HG03196 (cell line): ENCODE measurements at regions not wholly inside any gene's neighbourhood (a gene's known extent, or its start where the extent isn't known, plus 50 kb on each side); places are given as distances from the start of the nearest gene placed in this dataset.
"Not testable (repeated sequence)": the region's sequence is repeated elsewhere in the genome, so short reads cannot be mapped to it uniquely, and the experiment has no call there.

Experiments
- ATAC-seq: cut with Tn5 transposase; IDR thresholded peaks from one replicate; pipeline ENCODE4 v1.9.1; 2021; ENCODE audit not compliant: unreplicated experiment

GRCh38 chr12:19763488-19763887 is 324.2 kb downstream of the AEBP2 start:
- ATAC-seq, result no peak

GRCh38 chr12:19764408-19764807 is 325.1 kb downstream of the AEBP2 start:
- ATAC-seq, result no peak

DNA sequence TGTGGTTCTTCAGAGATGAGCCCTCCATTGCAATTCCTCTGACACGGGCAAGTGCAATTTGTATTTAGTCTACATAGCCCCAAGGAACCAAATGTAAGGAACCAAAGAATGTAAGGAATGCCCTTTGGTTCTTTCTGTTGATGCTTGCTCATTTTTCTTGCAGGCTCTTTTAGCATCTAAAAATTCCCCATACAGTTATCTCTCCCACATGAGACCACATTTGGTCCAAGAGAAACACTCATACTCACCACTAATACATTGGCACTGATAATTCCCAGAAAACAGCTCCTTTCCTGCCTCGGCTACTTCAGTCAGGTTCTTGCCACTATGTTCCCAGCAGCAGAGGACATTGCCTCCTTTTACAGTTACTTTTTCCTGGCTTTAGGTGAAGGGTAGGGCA is 332.6 kb downstream of the AEBP2 start:
- ATAC-seq, result no peak

- ATAC-seq, result no peak
Measured at GRCh38 chr12:19772776-19773175, 333.5 kb downstream of the AEBP2 start.

DNA sequence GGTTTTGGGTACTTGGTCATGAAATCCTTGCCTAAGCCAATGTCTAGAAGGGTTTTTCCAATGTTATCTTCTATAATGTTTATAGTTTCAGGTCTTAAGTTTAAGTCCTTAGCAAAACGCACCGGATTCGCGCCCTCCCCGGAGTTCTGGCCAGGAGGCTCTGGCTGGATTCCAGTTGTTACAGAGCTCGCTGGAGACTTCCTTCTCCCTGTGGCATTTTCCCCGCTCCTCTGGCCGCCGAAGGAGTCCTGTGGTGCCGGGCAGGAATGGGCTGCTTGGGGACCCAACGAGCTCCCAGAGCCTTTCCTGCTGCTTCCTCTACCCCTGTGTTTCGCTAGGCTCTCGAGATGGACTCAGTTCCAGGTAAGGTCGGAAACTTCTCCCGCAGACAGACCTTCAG is 335.9 kb downstream of the AEBP2 start:
- no peak for ATAC-seq

- not testable (repeated sequence) for ATAC-seq
Measured at GRCh38 chr12:19775976-19776375, 336.7 kb downstream of the AEBP2 start.

DNA sequence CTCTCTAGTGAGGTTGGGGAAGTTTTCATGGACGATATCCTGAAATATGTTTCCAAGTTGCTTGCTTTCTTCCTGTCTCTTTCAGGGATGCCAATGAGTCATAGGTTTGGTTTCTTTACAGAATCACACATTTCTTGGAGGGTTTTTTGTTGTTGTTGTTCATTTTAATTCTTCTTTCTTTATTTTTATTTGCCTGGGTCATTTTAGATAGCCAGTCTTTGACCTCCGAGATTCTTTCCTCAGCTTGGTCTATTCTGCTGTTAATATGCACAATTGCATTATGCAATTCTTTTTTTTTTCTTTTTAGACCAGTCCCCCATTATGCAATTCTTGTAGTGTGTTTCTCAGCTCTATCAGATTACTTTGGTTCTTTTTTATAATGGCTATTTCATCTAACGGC is 338.9 kb downstream of the AEBP2 start:
- no peak for ATAC-seq

GRCh38 chr12:19778797-19779196 is 339.5 kb downstream of the AEBP2 start:
- ATAC-seq, result no peak

DNA sequence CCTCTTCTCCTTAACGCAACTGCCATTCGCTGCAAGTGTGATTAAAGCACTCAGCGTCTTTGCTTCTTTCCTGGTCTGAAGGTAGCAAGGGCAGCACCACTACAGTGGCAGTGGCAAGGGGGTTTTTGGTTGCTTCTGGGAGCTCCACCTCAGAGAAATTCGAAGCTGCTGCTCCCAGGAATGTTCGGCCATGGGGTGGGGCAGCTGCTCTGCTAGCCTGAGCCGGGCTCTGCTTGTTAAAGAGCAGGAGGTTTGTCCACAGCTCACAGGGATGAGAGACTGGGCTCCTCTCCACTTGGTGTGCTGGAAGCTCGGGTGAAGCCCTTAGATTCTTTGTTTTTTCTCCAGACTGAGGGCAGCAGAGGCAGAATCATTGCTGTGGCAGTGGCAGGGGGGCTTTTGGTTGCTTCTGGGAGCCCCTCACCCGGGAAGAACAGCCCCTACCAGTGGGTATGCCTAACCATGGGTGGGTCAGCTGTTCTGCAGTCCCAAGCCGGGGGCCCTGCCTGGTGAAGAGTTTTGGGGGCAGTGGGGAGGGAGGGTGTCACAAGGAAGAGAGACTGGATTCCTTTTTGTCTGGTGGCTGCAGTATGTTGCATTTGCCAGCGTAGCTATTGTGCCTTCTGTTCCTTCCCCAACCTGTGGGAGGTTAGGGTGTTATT is 340.2 kb downstream of the AEBP2 start:
- ATAC-seq, result no peak

GRCh38 chr12:19780460-19780859 is 341.2 kb downstream of the AEBP2 start:
- no peak for ATAC-seq

DNA sequence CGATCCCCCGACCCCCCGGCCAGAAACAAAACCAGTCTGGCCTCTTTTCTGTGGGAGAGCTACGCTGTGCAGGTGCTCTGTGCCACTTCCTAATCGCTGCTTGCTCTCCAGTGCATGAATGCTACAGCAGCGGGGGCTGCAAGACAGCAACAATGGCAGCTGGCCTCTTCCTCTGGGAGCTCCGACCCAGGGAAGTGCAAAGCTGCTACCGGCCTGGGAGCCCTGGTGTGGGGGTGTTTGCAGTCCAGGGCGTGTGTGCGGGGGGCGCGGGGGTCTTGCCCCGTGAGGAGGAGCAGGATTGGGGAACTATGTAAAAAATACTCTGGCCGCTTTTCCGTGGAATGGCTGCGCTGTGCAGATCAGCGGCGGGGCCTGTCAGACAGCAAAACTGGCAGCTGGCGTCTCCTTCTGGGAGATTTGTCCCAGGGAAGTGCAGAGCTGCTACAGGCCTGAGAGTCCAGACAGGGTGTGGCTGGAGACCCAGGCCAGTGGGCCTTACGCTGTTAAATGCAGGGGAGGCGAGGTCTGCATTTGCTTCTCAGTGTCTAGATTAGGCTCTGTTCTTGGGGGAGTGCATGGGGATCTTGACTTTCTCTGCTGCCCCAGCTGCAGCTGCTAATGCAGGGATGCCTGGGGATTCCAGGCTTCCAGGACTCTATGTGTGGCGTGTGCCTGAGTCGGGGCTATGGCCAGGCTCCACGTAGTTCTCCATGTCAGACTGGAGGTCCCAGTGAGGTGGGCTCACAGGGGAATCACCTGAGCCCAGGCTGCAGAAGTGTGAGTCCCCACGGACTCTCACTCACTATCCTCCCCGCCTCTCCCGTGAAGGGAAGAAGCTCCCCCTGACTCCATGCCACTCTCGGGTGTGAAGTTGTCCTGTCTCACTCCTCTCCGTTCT is 344.5 kb downstream of the AEBP2 start:
- ATAC-seq, result no peak

- ATAC-seq, result no peak
Measured at GRCh38 chr12:19792028-19792427, 352.7 kb downstream of the AEBP2 start.

- ATAC-seq, result no peak
Measured at GRCh38 chr12:19794116-19794515, 354.8 kb downstream of the AEBP2 start.

DNA sequence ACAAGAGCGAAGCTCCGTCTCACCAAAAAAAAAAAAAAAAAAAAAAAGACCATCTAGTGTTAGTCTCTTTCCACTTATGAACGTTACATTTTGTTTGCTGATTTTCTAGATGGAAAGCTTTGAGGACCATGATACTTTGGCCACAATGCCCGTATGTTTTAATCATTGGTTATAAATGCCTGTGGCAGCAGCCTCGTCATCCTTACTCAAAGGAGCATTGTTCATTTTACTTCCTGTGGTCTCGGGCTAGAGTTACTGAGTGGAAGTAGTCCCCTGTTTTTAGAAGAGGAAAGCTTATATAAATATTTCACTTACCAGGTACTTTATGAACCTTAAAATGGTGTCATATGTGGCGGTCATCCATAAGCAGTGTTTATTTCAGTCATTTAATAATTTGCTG is 359.9 kb downstream of the AEBP2 start:
- ATAC-seq, result no peak

DNA sequence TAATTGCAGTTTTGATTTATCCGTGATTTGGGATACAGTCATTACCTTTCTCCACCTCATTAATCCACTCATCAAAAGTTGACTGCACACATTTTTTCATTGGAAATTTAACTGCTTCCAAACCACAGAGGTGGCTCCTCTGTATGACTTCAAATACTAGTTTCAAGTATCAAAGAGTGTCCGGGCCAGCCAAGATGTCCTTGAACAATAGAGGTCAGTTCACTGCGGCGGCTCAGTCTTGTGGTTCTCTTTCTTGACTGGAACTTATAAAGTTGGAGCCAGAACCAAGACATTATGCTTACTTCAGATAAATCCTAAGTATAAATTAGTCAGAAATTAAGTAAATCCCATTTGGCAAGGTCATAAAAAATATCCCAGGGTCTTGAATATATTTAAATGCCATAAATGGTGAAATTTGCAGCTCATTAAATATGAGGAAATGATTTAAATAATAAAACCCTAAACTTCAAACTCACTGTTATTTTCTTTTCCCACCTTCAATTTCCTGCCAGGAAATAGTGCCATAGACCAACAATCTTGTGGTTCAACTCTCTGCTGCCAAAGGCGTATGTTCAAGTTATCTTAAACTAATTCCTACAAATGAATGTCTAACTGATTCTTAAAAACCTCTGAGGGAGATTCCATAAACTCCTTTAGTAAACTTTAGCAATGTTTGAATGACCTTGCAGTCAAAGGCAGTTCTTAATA is 360.8 kb downstream of the AEBP2 start:
- ATAC-seq, result no peak

DNA sequence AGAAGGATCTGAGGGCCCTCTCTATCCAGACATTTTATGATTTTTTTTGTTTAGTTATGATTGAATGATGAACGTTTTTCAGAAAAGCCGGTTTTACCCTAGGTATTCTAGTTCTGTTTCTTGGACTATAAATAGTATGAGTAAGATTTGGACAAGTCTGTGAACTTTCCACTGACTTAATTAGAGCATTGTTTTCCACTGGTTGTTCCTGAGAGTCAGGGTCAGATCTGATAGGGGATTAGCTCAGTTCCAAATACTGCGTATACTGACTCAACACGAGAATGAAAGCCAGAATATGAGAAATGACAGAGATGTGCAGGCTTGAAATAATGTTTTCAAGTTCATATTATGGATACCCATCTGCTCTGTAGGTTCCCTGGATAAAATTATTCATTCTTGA is 361.6 kb downstream of the AEBP2 start:
- no peak for ATAC-seq

DNA sequence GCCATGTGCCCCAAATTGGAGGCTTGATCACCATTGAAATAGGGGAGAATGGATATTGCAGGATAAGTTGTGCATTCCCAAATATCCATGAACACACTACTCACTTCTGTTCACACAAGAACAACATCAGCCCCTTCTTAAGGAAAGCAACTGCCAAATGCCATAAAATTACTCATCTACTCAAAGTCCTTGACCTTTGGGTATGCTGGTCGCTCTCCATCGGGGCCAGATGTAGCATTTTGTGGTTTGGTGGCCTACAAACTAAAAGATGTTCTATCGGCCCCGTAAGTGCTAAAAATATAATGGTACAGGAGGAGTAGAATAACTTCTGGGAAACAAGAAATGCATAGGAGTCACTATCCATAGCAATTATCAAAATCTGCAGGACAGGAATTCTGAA is 362.6 kb downstream of the AEBP2 start:
- ATAC-seq, result no peak

DNA sequence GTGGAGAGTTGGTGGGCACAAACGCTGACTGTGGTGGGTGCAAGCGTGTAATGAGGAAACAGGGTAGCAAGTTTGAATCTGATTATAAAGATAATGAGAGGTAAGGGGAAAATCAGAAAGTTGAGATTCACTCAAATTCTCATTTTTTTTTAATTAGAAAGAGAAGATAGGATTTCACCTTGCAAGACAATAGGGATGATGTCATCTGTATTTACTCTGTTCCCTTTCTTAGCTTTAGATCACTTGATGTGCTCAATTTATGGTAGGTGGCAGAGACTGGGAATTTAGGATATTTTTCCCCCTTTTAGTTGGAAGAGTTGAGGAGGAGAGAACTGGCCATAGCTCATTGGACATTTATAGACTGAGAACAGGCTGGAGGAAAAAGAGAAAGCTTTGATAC is 363.6 kb downstream of the AEBP2 start:
- ATAC-seq, result no peak

GRCh38 chr12:19804737-19805136 is 365.4 kb downstream of the AEBP2 start:
- ATAC-seq, result no peak

GRCh38 chr12:19808371-19808770 is 369.1 kb downstream of the AEBP2 start:
- ATAC-seq, result no peak

GRCh38 chr12:19810213-19810612 is 370.9 kb downstream of the AEBP2 start:
- ATAC-seq, result no peak

GRCh38 chr12:19811922-19812321 is 372.6 kb downstream of the AEBP2 start:
- no peak for ATAC-seq
